ENCODE measurements at regions not wholly inside any gene's neighbourhood (a gene's known extent, or its start where the extent isn't known, plus 50 kb on each side); places are given as distances from the start of the nearest gene placed in this dataset.

GRCh38 chr7:85829176-85829575 is 642.3 kb upstream of the SEMA3D start:
- no peak for TF ChIP-seq POLR2AphosphoS5 (IDR thresholded peaks at IDR 0.05)
- no peak for TF ChIP-seq SMC3 (conservative IDR thresholded peaks at IDR 0.05; ENCODE audit: poor library complexity)
- no peak for TF ChIP-seq REST (IDR thresholded peaks at IDR 0.05; ENCODE audit: borderline replicate concordance)
- no peak for TF ChIP-seq TAF1 (IDR thresholded peaks at IDR 0.05; ENCODE audit: low read depth)
- TF ChIP-seq RAD21 (conservative IDR thresholded peaks at IDR 0.05) = no peak
- TF ChIP-seq EZH2 (IDR thresholded peaks at IDR 0.05; ENCODE audit: borderline replicate concordance, insufficient read depth, low read length, poor library complexity, severe bottlenecking) = no peak
- TF ChIP-seq EP300 (conservative IDR thresholded peaks at IDR 0.05; ENCODE audit: poor library complexity, severe bottlenecking) = no peak
- TF ChIP-seq MXI1 (conservative IDR thresholded peaks at IDR 0.05; ENCODE audit: poor library complexity, severe bottlenecking) = no peak
- TF ChIP-seq CTCF (IDR thresholded peaks at IDR 0.05; ENCODE audit: poor library complexity, severe bottlenecking) = no peak
- H3K36me3 ChIP-seq (ENCODE audit: insufficient read depth, low read length) = no peaks in the 10 kb centered on the region
- H3K9me2 ChIP-seq (ENCODE audit: insufficient read depth, low read length) = no peaks in the 10 kb centered on the region
- H3K4me3 ChIP-seq (ENCODE audit: low read length) = no peak overlapping the region
- H2AFZ ChIP-seq (ENCODE audit: low read depth, low read length) = no peak overlapping the region
- H3K27me3 ChIP-seq (ENCODE audit: insufficient read depth, low read depth, low read length) = no peaks in the 10 kb centered on the region
- no peak overlapping the region for H3K27ac ChIP-seq (ENCODE audit: low read length)
- no peaks in the 10 kb centered on the region for H3K79me2 ChIP-seq (replicated peaks; ENCODE audit: insufficient read depth, low read length)
- H3K9ac ChIP-seq (ENCODE audit: low read length) = no peak overlapping the region
- no peaks in the 10 kb centered on the region for H4K20me1 ChIP-seq (ENCODE audit: insufficient read depth)
- H3K4me2 ChIP-seq (ENCODE audit: low read length) = no peak overlapping the region
- H3F3A ChIP-seq (ENCODE audit: insufficient read depth, low read length, poor library complexity, severe bottlenecking) = no peaks in the 10 kb centered on the region
- no peaks in the 10 kb centered on the region for H3K9me3 ChIP-seq (ENCODE audit: low read length)

- H3K27ac ChIP-seq (ENCODE audit: low read length) = no peak overlapping the region
- no peaks in the 10 kb centered on the region for H3K27me3 ChIP-seq (ENCODE audit: insufficient read depth, low read depth, low read length)
- no peaks in the 10 kb centered on the region for H3K9me3 ChIP-seq (ENCODE audit: low read length)
- H2AFZ ChIP-seq (ENCODE audit: low read depth, low read length) = no peak overlapping the region
- no peaks in the 10 kb centered on the region for H3F3A ChIP-seq (ENCODE audit: insufficient read depth, low read length, poor library complexity, severe bottlenecking)
- no peaks in the 10 kb centered on the region for H4K20me1 ChIP-seq (ENCODE audit: insufficient read depth)
- no peaks in the 10 kb centered on the region for H3K36me3 ChIP-seq (ENCODE audit: insufficient read depth, low read length)
- H3K4me2 ChIP-seq (ENCODE audit: low read length) = no peak overlapping the region
- H3K79me2 ChIP-seq (replicated peaks; ENCODE audit: insufficient read depth, low read length) = no peaks in the 10 kb centered on the region
- TF ChIP-seq CTCF (IDR thresholded peaks at IDR 0.05; ENCODE audit: poor library complexity, severe bottlenecking) (no peak), RAD21 (conservative IDR thresholded peaks at IDR 0.05) (no peak), MXI1 (conservative IDR thresholded peaks at IDR 0.05; ENCODE audit: poor library complexity, severe bottlenecking) (no peak), TAF1 (IDR thresholded peaks at IDR 0.05; ENCODE audit: low read depth) (no peak), EZH2 (IDR thresholded peaks at IDR 0.05; ENCODE audit: borderline replicate concordance, insufficient read depth, low read length, poor library complexity, severe bottlenecking) (no peak), POLR2AphosphoS5 (IDR thresholded peaks at IDR 0.05) (no peak), REST (IDR thresholded peaks at IDR 0.05; ENCODE audit: borderline replicate concordance) (no peak), EP300 (conservative IDR thresholded peaks at IDR 0.05; ENCODE audit: poor library complexity, severe bottlenecking) (no peak), SMC3 (conservative IDR thresholded peaks at IDR 0.05; ENCODE audit: poor library complexity) (no peak)
- no peak overlapping the region for H3K4me3 ChIP-seq (ENCODE audit: low read length)
- no peaks in the 10 kb centered on the region for H3K9me2 ChIP-seq (ENCODE audit: insufficient read depth, low read length)
- no peak overlapping the region for H3K9ac ChIP-seq (ENCODE audit: low read length)
These were observed 641.8 kb upstream of the SEMA3D start for GRCh38 chr7:85828614-85829013.
